ENCODE measurements at regions not wholly inside any gene's neighbourhood (a gene's known extent, or its start where the extent isn't known, plus 50 kb on each side); places are given as distances from the start of the nearest gene placed in this dataset.

- TF ChIP-seq CTCF (IDR thresholded peaks at IDR 0.05) (no peak), PBX3 (IDR thresholded peaks at IDR 0.05) (no peak), POLR2A (IDR thresholded peaks at IDR 0.05; ENCODE audit: low read length) (no peak), E2F6 (IDR thresholded peaks at IDR 0.05; ENCODE audit: borderline replicate concordance, low read depth) (no peak), EP300 (IDR thresholded peaks at IDR 0.05) (no peak), FOSL2 (IDR thresholded peaks at IDR 0.05) (no peak), FOSL2 (CRISPR knock-in tag; IDR thresholded peaks at IDR 0.05) (no peak), MAX (IDR thresholded peaks at IDR 0.05) (no peak), RNF2 (IDR thresholded peaks at IDR 0.05; ENCODE audit: borderline replicate concordance, low read depth) (no peak), HMGXB4 (CRISPR knock-in tag; IDR thresholded peaks at IDR 0.05; ENCODE audit: borderline replicate concordance) (no peak), RARB (CRISPR knock-in tag; IDR thresholded peaks at IDR 0.05) (no peak)
Measured at GRCh38 chr11:98180921-98181320, 839.8 kb upstream of the CNTN5 start.

All from A549 (cell line).